SK-N-SH treated with all-trans-retinoic acid at 6 μM for 48 hours (cell line): ENCODE measurements at regions not wholly inside any gene's neighbourhood (a gene's known extent, or its start where the extent isn't known, plus 50 kb on each side); places are given as distances from the start of the nearest gene placed in this dataset.
A peak's percentile ranks its signal among the peaks of the same experiment; 100 is the strongest.

Source experiments
- ATAC-seq: fragments of 200-7000 bp; cut with Tn5 transposase; 3 replicates; pipeline ENCODE4 v1.9.1; 2020; ENCODE audit warnings: mild to moderate bottlenecking, moderate library complexity
- ARNTL ChIP-seq: fragments of 450-650 bp; formaldehyde crosslinking; IDR thresholded peaks from 2 replicates; pipeline ENCODE4 v1.5.0; 2020; ENCODE audit warnings: low read depth, mild to moderate bottlenecking, moderate library complexity, borderline replicate concordance
- BACH2 ChIP-seq: fragments of 250-450 bp; sonication (Bioruptor Pico); IDR thresholded peaks from 2 replicates; pipeline ENCODE4 v1.9.0; 2021; ENCODE audit warnings: mild to moderate bottlenecking, borderline replicate concordance
- CSDC2 ChIP-seq: fragments of 250-450 bp; sonication (Bioruptor Pico); IDR thresholded peaks from 2 replicates; pipeline ENCODE4 v1.5.0; 2020; ENCODE audit warnings: mild to moderate bottlenecking, moderate library complexity
- ESRRG ChIP-seq: fragments of 250-450 bp; sonication (Bioruptor Pico); IDR thresholded peaks from 2 replicates; pipeline ENCODE4 v1.6.1; 2021; ENCODE audit warnings: mild to moderate bottlenecking
- GLIS3 ChIP-seq: fragments of 250-450 bp; sonication (Bioruptor Pico); IDR thresholded peaks from 2 replicates; pipeline ENCODE4 v1.5.0; 2020; ENCODE audit warnings: mild to moderate bottlenecking, moderate library complexity
- ISL1 ChIP-seq: fragments of 250-450 bp; sonication (Bioruptor Pico); IDR thresholded peaks from 2 replicates; pipeline ENCODE4 v2.1.2; 2022; ENCODE audit warnings: mild to moderate bottlenecking, moderate library complexity
- OSR1 ChIP-seq: fragments of 250-450 bp; sonication (Bioruptor Pico); IDR thresholded peaks from 2 replicates; pipeline ENCODE4 v1.8.0; 2022; ENCODE audit warnings: moderate library complexity, mild to moderate bottlenecking, inconsistent platforms
- PPARA ChIP-seq: fragments of 250-450 bp; sonication (Bioruptor Pico); IDR thresholded peaks from 2 replicates; pipeline ENCODE4 v1.5.0; 2020; ENCODE audit warnings: mild to moderate bottlenecking, borderline replicate concordance
- RARB ChIP-seq: fragments of 250-450 bp; sonication (Bioruptor Pico); IDR thresholded peaks from 2 replicates; pipeline ENCODE4 v1.8.0; 2021; ENCODE audit warnings: mild to moderate bottlenecking, moderate library complexity
- SNAI2 ChIP-seq: fragments of 250-450 bp; sonication (Bioruptor Pico); IDR thresholded peaks from 2 replicates; pipeline ENCODE4 v1.5.0; 2020; ENCODE audit warnings: mild to moderate bottlenecking, moderate library complexity
- TOX ChIP-seq: fragments of 250-450 bp; sonication (Bioruptor Pico); IDR thresholded peaks from 2 replicates; pipeline ENCODE4 v1.8.0; 2021; ENCODE audit warnings: mild to moderate bottlenecking, moderate library complexity, borderline replicate concordance
- ZFP3 ChIP-seq: fragments of 250-450 bp; sonication (Bioruptor Pico); IDR thresholded peaks from 2 replicates; pipeline ENCODE4 v1.5.0; 2020; ENCODE audit warnings: mild to moderate bottlenecking, moderate library complexity
- ZNF565 ChIP-seq: fragments of 450-650 bp; formaldehyde crosslinking; conservative IDR thresholded peaks from 2 replicates; pipeline ENCODE4 v1.5.0; 2020; ENCODE audit warnings: low read depth, mild to moderate bottlenecking, moderate library complexity
- TF ChIP-seq, protein P1 (sequence below): fragments of 250-450 bp; sonication (Bioruptor Pico); IDR thresholded peaks from 2 replicates; pipeline ENCODE4 v1.8.0; 2020; ENCODE audit warnings: mild to moderate bottlenecking, moderate library complexity, borderline replicate concordance
- TF ChIP-seq, protein P2 (sequence below): fragments of 250-450 bp; sonication (Bioruptor Pico); IDR thresholded peaks from 2 replicates; pipeline ENCODE4 v1.5.1; 2020; ENCODE audit warnings: low read depth, mild to moderate bottlenecking, moderate library complexity
- TF ChIP-seq, protein P3 (sequence below): fragments of 250-450 bp; sonication (Bioruptor Pico); IDR thresholded peaks from 2 replicates; pipeline ENCODE4 v1.8.0; 2021; ENCODE audit warnings: low read depth, mild to moderate bottlenecking, moderate library complexity, borderline replicate concordance
- TF ChIP-seq, protein P4 (sequence below): fragments of 250-450 bp; sonication (Bioruptor Pico); IDR thresholded peaks from 2 replicates; pipeline ENCODE4 v1.5.0; 2020; ENCODE audit warnings: mild to moderate bottlenecking, moderate library complexity
- TF ChIP-seq, protein P5 (sequence below): fragments of 250-450 bp; sonication (Bioruptor Pico); IDR thresholded peaks from 2 replicates; pipeline ENCODE4 v1.5.1; 2021; ENCODE audit warnings: mild to moderate bottlenecking, moderate library complexity

DNA sequence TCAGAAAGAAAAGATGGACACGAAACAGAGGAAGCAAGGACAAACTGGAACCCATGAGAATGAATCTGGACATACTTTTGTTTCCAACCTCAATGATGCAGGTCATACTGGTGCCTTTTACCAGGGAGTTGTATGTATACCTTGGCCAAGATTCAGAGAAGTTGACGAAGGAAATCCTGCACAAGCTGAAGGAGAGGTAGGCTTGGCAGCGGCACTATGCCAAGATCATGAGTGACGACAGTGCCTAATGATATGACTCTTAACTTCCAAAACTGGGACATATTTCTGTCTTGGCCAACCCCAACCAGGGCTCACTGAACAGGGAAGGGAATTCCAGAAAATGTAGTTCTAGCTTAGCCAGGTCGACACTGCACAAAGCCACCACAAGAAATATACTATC is 149.2 kb upstream of the SLCO3A1 start (continued):
- TF ChIP-seq, protein P1, sequence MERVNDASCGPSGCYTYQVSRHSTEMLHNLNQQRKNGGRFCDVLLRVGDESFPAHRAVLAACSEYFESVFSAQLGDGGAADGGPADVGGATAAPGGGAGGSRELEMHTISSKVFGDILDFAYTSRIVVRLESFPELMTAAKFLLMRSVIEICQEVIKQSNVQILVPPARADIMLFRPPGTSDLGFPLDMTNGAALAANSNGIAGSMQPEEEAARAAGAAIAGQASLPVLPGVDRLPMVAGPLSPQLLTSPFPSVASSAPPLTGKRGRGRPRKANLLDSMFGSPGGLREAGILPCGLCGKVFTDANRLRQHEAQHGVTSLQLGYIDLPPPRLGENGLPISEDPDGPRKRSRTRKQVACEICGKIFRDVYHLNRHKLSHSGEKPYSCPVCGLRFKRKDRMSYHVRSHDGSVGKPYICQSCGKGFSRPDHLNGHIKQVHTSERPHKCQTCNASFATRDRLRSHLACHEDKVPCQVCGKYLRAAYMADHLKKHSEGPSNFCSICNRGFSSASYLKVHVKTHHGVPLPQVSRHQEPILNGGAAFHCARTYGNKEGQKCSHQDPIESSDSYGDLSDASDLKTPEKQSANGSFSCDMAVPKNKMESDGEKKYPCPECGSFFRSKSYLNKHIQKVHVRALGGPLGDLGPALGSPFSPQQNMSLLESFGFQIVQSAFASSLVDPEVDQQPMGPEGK (CRISPR knock-in tag) = no peak
- TF ChIP-seq, protein P2, sequence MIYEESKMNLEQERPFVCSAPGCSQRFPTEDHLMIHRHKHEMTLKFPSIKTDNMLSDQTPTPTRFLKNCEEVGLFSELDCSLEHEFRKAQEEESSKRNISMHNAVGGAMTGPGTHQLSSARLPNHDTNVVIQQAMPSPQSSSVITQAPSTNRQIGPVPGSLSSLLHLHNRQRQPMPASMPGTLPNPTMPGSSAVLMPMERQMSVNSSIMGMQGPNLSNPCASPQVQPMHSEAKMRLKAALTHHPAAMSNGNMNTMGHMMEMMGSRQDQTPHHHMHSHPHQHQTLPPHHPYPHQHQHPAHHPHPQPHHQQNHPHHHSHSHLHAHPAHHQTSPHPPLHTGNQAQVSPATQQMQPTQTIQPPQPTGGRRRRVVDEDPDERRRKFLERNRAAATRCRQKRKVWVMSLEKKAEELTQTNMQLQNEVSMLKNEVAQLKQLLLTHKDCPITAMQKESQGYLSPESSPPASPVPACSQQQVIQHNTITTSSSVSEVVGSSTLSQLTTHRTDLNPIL (CRISPR knock-in tag) = no peak

DNA sequence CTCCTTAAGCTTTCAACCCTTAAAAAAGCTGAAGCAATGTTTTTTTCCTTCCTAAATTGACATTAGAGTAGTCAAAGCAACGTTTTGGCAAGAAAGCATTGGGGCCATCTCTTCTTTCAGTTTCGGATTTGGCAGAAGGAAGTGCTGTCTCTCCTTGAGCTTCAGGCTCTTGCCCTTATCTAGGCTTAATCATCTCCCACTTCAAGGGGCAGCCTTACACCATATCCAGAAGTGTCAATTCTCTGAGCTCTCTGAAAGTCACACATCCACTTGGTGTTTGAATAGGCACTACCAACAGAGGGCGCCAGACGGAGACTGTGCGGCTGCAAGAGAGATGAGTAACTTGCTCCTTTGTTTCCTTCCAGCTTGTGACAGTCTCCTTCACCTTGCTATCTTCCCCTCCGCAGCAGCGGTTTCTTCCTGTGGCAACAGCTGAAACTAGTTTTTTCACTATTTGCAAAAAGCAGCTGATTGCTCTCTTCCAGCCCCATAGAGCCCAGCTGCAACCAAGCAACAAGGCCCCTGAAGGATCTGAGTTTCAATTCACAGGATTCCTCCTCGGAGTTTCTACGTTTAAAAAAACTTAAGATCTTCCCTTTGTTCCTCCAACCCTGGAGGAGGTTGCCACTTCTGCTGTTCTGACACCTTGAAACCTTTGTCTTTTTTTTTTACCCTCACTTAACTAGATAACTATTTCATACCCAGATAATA is 147.0 kb upstream of the SLCO3A1 start:
- TF ChIP-seq ZNF565 (CRISPR knock-in tag) = no peak
- no peak for TF ChIP-seq ARNTL (CRISPR knock-in tag)
- TF ChIP-seq ESRRG (CRISPR knock-in tag) = no peak
- TF ChIP-seq, protein P3, sequence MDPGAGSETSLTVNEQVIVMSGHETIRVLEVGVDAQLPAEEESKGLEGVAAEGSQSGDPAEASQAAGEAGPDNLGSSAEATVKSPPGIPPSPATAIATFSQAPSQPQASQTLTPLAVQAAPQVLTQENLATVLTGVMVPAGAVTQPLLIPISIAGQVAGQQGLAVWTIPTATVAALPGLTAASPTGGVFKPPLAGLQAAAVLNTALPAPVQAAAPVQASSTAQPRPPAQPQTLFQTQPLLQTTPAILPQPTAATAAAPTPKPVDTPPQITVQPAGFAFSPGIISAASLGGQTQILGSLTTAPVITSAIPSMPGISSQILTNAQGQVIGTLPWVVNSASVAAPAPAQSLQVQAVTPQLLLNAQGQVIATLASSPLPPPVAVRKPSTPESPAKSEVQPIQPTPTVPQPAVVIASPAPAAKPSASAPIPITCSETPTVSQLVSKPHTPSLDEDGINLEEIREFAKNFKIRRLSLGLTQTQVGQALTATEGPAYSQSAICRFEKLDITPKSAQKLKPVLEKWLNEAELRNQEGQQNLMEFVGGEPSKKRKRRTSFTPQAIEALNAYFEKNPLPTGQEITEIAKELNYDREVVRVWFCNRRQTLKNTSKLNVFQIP (CRISPR knock-in tag) = no peak
- no peak for TF ChIP-seq CSDC2
- TF ChIP-seq SNAI2 (CRISPR knock-in tag) = no peak
- no peak for TF ChIP-seq PPARA (CRISPR knock-in tag)
- TF ChIP-seq ISL1 = no peak
- TF ChIP-seq, protein P1 (CRISPR knock-in tag) = no peak
- TF ChIP-seq, protein P4, sequence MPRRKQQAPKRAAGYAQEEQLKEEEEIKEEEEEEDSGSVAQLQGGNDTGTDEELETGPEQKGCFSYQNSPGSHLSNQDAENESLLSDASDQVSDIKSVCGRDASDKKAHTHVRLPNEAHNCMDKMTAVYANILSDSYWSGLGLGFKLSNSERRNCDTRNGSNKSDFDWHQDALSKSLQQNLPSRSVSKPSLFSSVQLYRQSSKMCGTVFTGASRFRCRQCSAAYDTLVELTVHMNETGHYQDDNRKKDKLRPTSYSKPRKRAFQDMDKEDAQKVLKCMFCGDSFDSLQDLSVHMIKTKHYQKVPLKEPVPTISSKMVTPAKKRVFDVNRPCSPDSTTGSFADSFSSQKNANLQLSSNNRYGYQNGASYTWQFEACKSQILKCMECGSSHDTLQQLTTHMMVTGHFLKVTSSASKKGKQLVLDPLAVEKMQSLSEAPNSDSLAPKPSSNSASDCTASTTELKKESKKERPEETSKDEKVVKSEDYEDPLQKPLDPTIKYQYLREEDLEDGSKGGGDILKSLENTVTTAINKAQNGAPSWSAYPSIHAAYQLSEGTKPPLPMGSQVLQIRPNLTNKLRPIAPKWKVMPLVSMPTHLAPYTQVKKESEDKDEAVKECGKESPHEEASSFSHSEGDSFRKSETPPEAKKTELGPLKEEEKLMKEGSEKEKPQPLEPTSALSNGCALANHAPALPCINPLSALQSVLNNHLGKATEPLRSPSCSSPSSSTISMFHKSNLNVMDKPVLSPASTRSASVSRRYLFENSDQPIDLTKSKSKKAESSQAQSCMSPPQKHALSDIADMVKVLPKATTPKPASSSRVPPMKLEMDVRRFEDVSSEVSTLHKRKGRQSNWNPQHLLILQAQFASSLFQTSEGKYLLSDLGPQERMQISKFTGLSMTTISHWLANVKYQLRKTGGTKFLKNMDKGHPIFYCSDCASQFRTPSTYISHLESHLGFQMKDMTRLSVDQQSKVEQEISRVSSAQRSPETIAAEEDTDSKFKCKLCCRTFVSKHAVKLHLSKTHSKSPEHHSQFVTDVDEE = no peak
- no peak for TF ChIP-seq BACH2 (CRISPR knock-in tag)
- TF ChIP-seq ZFP3 = no peak
- TF ChIP-seq GLIS3 = no peak
- TF ChIP-seq, protein P5, sequence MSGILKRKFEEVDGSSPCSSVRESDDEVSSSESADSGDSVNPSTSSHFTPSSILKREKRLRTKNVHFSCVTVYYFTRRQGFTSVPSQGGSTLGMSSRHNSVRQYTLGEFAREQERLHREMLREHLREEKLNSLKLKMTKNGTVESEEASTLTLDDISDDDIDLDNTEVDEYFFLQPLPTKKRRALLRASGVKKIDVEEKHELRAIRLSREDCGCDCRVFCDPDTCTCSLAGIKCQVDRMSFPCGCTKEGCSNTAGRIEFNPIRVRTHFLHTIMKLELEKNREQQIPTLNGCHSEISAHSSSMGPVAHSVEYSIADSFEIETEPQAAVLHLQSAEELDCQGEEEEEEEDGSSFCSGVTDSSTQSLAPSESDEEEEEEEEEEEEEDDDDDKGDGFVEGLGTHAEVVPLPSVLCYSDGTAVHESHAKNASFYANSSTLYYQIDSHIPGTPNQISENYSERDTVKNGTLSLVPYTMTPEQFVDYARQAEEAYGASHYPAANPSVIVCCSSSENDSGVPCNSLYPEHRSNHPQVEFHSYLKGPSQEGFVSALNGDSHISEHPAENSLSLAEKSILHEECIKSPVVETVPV (CRISPR knock-in tag) = no peak
- no peak for TF ChIP-seq TOX (CRISPR knock-in tag)
- ATAC-seq = peak; percentile 87

DNA sequence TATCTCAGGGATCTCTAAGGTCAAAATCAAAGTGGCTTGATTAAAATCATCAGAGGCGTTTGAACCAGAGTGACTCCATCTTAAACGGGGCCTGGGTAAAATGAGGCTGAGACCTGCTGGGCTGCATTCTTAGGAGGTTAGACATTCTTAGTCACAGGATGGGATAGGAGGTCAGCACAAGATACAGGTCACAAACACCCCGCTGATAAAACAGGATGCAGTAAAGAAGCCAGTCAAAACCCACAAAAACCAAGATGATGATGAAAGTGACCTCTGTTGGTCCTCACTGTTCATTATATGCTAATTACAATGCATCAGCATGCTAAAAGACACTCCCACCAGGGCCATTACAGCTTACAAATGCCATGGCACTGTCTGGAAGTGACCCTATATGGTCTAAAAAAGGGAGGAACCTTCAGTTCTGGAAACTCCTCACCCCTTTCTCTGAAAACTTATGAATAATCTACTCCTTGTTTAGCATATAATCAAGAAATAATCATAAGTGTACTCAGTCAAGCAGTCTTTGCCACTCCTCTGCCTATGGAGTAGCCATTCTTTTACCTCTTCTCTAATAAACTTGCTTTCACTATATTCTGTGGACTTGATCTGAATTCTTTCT is 143.3 kb upstream of the SLCO3A1 start:
- no peak for TF ChIP-seq CSDC2
- no peak for TF ChIP-seq TOX (CRISPR knock-in tag)
- TF ChIP-seq OSR1 = no peak
- no peak for TF ChIP-seq RARB
- no peak for TF ChIP-seq ESRRG (CRISPR knock-in tag)
- no peak for ATAC-seq
